GM23248 (cell line): ENCODE measurements at regions not wholly inside any gene's neighbourhood (a gene's known extent, or its start where the extent isn't known, plus 50 kb on each side); places are given as distances from the start of the nearest gene placed in this dataset.

Source experiments
- EZH2 ChIP-seq: fragments of 200-600 bp; sonication (generic); IDR thresholded peaks from 2 replicates; pipeline ENCODE4 v1.6.1; 2018; ENCODE audit warnings: antibody characterized with exemption, mild to moderate bottlenecking; ENCODE audit not compliant: insufficient read depth, poor library complexity, severe bottlenecking
- EZH2phosphoT487 ChIP-seq: fragments of 200-600 bp; sonication (generic); IDR thresholded peaks from 2 replicates; pipeline ENCODE4 v1.6.1; 2018; ENCODE audit warnings: antibody characterized with exemption, moderate library complexity, mild to moderate bottlenecking, low read depth; ENCODE audit not compliant: insufficient read depth

- TF ChIP-seq EZH2: no peak
- TF ChIP-seq EZH2phosphoT487: no peak
These were observed 151.8 kb upstream of the TPK1 start for GRCh38 chr7:144987686-144988085.
